K562 (cell line): ENCODE measurements at regions not wholly inside any gene's neighbourhood (a gene's known extent, or its start where the extent isn't known, plus 50 kb on each side); places are given as distances from the start of the nearest gene placed in this dataset.

Experiments
- ATF7 ChIP-seq: fragments of 450-650 bp; IDR thresholded peaks from 2 replicates; pipeline ENCODE4 v1.7.1; 2014; ENCODE audit warnings: mild to moderate bottlenecking, moderate library complexity
- CEBPB ChIP-seq: fragments of 450-650 bp; IDR thresholded peaks from 2 replicates; pipeline ENCODE4 v1.6.1; 2016; ENCODE audit warnings: missing genetic modification characterization, missing compliant biosample characterization
- KLF13 ChIP-seq: fragments of 450-650 bp; IDR thresholded peaks from 2 replicates; pipeline ENCODE4 v1.6.1; 2016; ENCODE audit warnings: missing genetic modification characterization, low read depth, mild to moderate bottlenecking, missing compliant biosample characterization, moderate library complexity, borderline replicate concordance
- POLR2A ChIP-seq: fragments of 450-650 bp; conservative IDR thresholded peaks from 2 replicates; pipeline ENCODE4 v1.6.1; 2016
- RBM14 ChIP-seq: fragments of 200-400 bp; formaldehyde crosslinking; IDR thresholded peaks from 2 replicates; pipeline ENCODE4 v1.6.1; 2018; ENCODE audit warnings: low read depth, mild to moderate bottlenecking, low read length, moderate library complexity, borderline replicate concordance; ENCODE audit not compliant: insufficient read depth
- SP1 ChIP-seq: sonication (generic); formaldehyde crosslinking; IDR thresholded peaks from 2 replicates; pipeline ENCODE4 v1.8.1; 2022; ENCODE audit warnings: mild to moderate bottlenecking, missing genetic modification reagents
- TEAD2 ChIP-seq: fragments of 450-650 bp; IDR thresholded peaks from 2 replicates; pipeline ENCODE4 v1.6.1; 2016; ENCODE audit warnings: missing genetic modification characterization, control low read depth, missing compliant biosample characterization
- TEAD4 ChIP-seq, 2 experiments: sonication (generic) in 1 of 2; formaldehyde crosslinking in 1 of 2; IDR thresholded peaks; 2 replicates each; pipeline versions ENCODE4 v1.6.1 to v1.8.0; 2012 to 2022; ENCODE audit warnings: borderline replicate concordance in 1 of 2, inconsistent platforms in 1 of 2, low read length in 1 of 2, mild to moderate bottlenecking in 1 of 2, missing genetic modification reagents in 1 of 2
- ZNF263 ChIP-seq: sonication (generic); formaldehyde crosslinking; IDR thresholded peaks from 2 replicates; pipeline ENCODE4 v1.8.0; 2022; ENCODE audit warnings: mild to moderate bottlenecking, missing genetic modification reagents, borderline replicate concordance
- TF ChIP-seq, protein P1 (sequence below), 3 experiments: IDR thresholded peaks in 2 of 3; conservative IDR thresholded peaks in 1 of 3; 2 replicates each; pipeline ENCODE4 v1.5.1; 2011 to 2012; ENCODE audit warnings: low read length in 3 of 3, mild to moderate bottlenecking in 3 of 3, control low read depth in 2 of 3, improper control_type of control experiment in 1 of 3, inconsistent platforms in 1 of 3, low read depth in 1 of 3, mixed read lengths in 1 of 3, moderate library complexity in 1 of 3; ENCODE audit not compliant: insufficient read depth in 2 of 3
- TF ChIP-seq, protein P2 (sequence below): conservative IDR thresholded peaks from 2 replicates; pipeline ENCODE4 v1.6.1; 2011; ENCODE audit warnings: low read depth, mild to moderate bottlenecking, low read length; ENCODE audit not compliant: control insufficient read depth

DNA sequence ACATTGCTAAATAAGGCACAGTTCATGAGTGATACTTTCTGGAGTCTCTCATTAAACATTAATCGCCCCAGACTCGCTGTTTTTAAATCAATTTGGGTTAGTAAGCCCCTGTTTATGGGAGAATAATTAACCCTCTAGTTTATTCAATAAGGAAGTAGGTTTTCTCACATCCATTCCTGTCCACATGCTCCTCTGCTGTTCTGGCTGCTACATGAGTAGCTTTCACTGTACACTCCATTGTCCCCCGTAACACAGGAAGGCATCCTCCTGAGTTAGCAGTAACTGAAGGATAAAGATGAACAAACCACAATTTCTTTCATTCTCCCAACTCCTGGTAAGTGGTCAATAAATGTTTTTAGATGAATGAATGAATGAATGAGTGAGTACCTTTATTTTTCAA lies 378.5 kb downstream of the DIPK2A start:
- TF ChIP-seq POLR2A (no peak), ZNF263 (CRISPR knock-in tag) (no peak), ATF7 (no peak), RBM14 (no peak), KLF13 (tag) (no peak), TEAD4 (IDR thresholded peaks at IDR 0.05; ENCODE audit: low read length) (no peak), TEAD4 (CRISPR knock-in tag; IDR thresholded peaks at IDR 0.05; ENCODE audit: borderline replicate concordance) (no peak), TEAD2 (tag) (no peak), CEBPB (tag) (no peak), SP1 (CRISPR knock-in tag) (no peak)
- TF ChIP-seq, protein P1, sequence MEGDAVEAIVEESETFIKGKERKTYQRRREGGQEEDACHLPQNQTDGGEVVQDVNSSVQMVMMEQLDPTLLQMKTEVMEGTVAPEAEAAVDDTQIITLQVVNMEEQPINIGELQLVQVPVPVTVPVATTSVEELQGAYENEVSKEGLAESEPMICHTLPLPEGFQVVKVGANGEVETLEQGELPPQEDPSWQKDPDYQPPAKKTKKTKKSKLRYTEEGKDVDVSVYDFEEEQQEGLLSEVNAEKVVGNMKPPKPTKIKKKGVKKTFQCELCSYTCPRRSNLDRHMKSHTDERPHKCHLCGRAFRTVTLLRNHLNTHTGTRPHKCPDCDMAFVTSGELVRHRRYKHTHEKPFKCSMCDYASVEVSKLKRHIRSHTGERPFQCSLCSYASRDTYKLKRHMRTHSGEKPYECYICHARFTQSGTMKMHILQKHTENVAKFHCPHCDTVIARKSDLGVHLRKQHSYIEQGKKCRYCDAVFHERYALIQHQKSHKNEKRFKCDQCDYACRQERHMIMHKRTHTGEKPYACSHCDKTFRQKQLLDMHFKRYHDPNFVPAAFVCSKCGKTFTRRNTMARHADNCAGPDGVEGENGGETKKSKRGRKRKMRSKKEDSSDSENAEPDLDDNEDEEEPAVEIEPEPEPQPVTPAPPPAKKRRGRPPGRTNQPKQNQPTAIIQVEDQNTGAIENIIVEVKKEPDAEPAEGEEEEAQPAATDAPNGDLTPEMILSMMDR (IDR thresholded peaks at IDR 0.05 in 2 of 3, conservative IDR thresholded peaks at IDR 0.05 in 1 of 3; ENCODE audit: insufficient read depth in 2 of 3, low read depth in 1 of 3, low read length in 3 of 3) = no peak
- TF ChIP-seq, protein P2, sequence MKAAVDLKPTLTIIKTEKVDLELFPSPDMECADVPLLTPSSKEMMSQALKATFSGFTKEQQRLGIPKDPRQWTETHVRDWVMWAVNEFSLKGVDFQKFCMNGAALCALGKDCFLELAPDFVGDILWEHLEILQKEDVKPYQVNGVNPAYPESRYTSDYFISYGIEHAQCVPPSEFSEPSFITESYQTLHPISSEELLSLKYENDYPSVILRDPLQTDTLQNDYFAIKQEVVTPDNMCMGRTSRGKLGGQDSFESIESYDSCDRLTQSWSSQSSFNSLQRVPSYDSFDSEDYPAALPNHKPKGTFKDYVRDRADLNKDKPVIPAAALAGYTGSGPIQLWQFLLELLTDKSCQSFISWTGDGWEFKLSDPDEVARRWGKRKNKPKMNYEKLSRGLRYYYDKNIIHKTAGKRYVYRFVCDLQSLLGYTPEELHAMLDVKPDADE = no peak
